ENCODE measurements at regions not wholly inside any gene's neighbourhood (a gene's known extent, or its start where the extent isn't known, plus 50 kb on each side); places are given as distances from the start of the nearest gene placed in this dataset.
A peak's percentile ranks its signal among the peaks of the same experiment; 100 is the strongest.
"Not testable (repeated sequence)": the region's sequence is repeated elsewhere in the genome, so short reads cannot be mapped to it uniquely, and the experiment has no call there.

DNA sequence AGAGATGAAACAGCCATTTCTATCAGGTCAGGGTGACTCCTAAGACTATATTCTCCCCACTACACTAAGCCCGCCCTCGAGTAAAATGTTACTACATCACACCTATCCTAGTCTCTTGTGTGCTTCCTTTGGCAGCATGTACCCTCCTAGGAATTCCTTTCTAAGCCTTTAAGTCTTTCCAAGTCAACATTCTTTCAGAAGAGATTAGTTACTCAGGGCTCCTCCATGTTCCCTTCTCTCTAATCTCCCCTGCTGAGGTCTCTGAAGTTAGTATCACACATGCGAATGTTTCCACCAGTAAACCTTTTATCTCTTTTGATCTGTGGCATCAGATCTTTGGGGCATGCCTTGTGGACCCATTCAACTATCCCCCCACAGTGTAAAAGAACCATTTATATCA lies 873.7 kb upstream of the FAT3 start:
- DNase-seq (ENCODE audit: low spot score): peak; percentile 2

DNA sequence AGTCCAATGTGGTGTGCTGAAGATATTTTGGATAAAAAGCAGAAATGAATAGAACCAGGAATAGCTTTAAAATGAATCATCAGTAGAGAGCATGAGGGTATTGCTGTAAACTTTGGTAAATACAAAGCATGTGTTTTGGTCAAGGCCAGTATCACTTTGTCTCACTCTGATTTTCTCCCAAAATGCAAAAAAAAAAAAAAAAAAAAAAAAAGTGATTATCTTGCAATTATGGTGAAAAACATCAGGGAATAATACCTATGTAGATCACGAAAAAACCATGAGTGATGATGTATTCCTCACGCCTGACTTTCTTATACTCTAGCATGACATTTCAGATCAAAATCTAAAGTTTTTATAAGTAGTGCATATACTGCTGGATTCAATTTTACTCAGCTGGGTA lies 897.9 kb upstream of the FAT3 start:
- no peak for DNase-seq (ENCODE audit: low spot score)

DNA sequence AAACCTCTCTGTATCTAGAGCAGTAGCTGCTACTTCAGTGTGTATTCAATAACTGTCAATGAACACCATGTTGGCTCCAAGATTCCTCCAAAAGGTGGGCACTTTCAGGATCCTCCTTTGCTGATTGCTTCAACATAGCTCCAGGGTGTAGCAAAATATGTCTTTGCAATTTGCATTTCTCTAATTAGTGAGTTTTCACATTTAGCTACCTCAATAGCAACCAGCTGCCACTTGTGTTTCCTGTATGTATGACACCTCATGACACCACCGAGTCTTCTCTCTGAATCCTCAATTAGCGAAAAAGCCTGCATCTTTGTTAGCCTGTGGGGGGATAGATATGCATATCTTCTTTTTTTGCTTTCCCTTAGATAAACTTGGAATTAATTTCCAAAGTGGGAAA lies 898.3 kb upstream of the FAT3 start:
- DNase-seq (ENCODE audit: low spot score): no peak

DNA sequence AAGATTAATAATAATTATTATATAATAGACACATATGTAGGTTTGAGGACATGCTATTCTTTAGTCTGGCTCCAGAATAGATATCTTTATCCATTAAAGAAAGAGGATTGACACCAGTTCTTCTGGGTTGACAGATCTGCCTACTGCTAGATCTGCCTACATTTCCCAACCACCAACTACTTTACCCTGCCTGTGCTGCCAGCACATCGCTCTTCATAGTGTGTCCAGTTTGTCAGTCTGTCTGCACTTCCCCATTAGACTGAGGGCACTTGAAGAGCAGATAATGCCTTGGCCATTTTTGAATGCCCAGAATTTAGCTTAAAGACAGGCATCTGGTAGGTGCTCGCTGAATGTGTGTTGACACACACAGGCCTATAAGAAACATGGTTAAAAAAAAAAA lies 910.1 kb upstream of the FAT3 start:
- no peak for DNase-seq (ENCODE audit: low spot score)

DNA sequence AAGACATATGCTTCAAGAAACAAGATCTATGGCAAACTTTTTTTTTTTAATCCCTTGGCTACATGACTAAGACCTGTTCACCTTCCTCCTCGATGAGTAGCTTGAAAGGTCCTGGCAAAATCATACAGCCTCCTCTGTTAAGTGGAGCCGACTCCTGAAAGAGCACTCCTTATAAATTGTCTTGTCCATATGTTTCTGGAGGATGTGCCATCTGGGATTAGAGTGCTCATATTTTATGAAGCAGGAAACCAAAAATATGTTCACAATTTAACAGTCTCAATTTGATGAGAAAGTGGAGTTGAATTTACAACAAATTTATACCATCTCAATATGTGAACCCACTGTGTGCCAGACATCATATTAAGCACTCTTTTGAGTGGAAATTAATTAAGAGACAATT lies 912.1 kb upstream of the FAT3 start:
- DNase-seq (ENCODE audit: low spot score): no peak

DNA sequence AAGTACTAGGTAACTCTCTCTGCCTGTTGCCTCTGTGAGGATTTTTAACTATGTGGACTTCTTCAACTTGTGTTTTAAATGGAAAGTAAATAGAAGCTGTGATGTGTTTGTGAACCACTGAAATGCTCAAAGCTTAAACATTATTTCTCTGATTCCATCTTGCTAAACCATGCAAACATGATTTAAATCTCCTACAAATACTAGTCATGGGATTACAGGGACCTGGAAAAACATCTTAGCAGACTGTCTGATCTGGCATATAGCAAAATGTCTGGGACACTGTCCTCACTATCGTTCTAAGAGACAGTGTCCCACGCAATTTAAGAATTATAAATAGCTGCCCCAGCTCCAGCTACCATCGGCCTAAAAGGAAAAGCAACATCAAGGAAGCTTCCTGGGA lies 914.5 kb upstream of the FAT3 start:
- no peak for DNase-seq (ENCODE audit: low spot score)

DNA sequence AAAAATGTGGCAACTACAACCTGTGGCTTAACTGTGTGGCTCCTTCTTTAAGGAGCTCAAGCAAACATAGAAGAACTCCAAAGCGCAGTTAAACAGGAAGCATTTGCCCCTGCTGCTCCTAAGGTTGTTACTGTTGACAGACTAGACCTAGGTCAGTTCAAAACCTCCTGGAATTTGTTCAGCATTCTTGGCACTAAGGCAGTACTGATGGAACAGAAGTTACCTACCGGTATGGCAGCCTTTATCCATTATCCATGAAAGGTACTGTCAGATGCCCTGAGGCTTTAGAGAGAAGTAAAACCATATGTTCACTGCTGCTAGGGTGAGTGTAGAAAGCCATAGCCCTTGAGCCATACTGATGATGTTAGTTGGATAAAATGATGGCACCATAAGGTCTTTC lies 916.5 kb upstream of the FAT3 start:
- DNase-seq (ENCODE audit: low spot score): no peak

DNA sequence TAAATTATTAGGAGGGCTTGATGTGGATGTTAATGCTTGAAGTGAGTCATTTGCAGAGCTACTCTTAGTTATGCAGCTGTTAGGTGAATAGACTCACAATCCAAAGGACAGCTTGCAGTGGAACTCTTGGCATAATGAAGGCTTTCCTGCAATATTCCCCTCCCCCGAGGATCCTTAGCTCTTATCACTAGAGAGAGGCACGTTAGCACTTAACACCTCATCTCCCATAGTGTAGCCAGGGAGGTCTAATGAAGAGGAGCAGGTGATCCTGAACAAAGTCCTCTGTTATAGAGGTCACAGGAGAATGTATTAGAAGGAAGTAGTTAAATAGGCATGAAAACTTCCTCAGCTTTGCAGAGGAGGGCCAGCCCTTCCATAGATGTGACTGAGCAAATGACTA lies 919.2 kb upstream of the FAT3 start:
- no peak for DNase-seq (ENCODE audit: low spot score)

DNA sequence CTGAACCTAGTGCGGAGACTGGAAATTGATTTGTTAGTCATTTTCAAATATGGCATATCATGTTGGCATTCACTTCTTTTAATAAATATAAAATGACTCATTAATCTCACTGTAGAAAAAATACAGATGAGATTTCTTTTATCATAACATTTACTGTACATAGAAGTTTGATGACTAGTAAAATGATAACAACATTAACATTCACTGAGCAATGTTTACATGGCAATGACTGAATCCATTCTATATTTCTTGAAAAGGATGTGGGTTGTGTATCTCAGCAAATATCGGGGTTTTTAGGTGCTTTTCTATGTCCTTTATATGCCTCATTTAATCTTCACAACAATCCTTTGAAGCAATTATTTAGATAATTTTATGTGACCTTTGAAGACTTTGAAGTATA lies 920.9 kb upstream of the FAT3 start:
- no peak for DNase-seq (ENCODE audit: low spot score)

DNA sequence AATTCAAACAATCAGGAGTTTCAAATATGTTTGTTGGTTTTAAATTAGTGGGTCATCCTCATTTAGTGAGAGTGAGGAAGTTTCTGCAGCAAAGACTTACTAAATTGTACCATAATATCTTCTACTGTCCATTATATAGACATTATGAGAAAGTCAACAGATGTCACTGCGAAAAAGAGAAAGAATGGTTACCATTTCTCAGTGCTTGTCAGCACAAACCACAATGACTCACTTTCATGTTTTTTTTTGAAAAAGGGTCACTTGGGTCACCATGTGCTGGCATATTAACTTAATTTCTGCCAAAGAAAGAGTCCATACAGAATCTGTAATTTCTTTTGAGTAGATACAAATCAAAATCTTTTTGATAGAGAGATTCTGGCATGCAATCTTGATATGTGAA lies 924.6 kb upstream of the FAT3 start:
- no peak for DNase-seq (ENCODE audit: low spot score)

DNA sequence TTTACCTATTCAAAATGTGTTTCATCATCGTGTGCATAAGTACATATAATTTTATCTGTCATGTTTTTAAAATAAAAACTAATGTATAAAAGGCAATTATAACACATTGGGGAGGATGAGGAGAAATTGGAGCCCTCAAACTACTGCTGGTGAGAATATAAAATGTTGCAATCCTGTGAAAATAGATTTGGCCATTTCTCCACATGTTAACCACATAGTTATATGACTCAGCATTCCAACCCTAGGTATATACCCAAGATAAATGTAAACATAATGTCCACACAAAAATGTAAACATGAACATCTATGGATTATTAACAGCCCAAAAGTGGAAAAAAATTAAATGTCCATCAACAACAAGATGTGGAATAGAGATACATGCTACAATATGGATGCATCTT lies 928.0 kb upstream of the FAT3 start:
- no peak for DNase-seq (ENCODE audit: low spot score)

DNA sequence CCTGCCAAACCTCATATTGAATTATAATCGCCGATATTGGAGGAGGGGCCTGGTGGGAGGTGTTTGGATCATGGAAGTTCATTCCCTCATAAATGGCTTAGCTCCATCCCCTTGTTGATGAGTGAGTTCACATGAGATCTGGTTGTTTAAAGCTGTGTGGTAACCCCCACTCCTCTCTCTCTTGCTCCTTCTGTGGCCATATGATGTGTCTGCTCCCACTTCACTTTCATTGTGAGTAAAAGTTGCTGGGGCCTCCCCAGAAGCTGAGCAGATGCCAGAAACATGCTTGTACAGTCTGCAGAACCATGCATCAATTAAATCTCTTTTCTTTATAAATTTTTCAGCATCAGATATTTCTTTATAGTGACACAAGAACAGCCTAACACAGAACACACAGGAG lies 929.0 kb upstream of the FAT3 start:
- no peak for DNase-seq (ENCODE audit: low spot score)

DNA sequence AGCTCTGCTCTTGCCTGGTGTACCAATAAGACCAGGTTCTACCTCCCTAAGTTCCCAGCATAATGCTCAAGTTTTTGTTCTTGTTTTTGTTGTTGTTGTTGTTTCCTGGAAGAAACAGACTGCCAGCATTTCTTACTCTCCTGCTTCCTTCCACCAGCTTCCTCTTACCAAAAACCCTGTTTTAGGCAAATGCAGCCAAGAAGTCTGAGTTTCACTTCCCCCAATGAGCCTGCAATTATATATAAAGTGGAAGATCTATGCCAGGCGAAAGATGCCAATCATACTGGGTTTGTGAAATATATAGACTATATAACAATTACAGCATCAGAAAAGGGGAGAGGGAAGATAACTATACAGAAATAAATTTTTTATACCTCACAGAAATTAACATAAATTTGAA lies 931.5 kb upstream of the FAT3 start:
- no peak for DNase-seq (ENCODE audit: low spot score)

DNA sequence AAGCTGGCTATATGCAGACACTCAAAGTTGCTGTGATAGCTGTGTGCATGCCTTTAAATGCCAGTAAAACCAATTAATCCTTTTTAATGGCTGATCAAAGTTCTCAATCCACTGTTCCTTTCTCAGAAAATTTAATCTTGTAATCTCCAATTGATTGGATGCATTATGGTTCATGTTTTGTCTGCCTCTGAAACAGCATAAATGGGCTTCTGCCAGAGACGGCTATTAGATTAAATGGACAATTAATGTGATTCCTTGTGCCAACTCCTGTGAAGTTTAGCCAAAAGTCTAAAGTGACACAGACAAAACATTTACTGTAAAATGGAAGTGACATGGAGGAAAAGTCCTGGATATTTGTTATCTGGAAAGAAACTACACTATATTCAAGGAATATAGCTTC lies 952.5 kb upstream of the FAT3 start:
- DNase-seq (ENCODE audit: low spot score): no peak

DNA sequence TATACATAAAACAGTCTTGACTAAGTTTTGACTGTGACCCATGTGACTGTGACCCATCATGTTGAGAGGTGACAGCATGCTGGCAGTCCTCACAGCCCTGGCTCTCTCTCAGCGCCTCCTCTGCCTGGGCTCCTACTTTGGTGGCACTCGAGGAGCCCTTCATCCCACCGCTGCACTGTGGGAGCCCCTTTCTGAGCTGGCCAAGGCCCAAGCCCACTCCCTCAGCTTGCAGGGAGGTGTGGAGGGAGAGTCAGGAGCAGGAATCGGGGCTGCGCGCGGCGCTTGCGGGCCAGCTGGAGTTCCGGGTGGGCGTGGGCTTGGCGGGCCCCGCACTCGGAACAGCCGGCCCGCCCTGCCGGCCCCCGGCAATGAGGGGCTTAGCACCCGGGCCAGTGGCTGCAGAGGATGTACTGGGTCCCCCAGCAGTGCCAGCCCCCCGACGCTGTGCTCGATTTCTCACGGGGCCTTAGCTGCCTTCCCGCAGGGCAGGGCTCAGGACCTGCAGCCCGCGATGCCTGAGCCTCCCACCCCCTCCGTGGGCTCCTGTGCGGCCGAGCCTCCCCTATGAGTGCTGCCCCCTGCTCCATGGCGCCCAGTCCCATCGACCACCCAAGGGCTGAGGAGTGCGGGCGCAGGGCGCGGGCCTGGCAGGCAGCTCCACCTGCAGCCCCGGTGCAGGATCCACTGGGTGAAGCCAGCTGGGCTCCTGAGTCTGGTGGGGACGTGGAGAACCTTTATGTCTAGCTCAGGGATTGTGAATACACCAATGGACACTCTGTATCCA lies 955.9 kb upstream of the FAT3 start:
- not testable (repeated sequence) for DNase-seq (ENCODE audit: low spot score)

DNA sequence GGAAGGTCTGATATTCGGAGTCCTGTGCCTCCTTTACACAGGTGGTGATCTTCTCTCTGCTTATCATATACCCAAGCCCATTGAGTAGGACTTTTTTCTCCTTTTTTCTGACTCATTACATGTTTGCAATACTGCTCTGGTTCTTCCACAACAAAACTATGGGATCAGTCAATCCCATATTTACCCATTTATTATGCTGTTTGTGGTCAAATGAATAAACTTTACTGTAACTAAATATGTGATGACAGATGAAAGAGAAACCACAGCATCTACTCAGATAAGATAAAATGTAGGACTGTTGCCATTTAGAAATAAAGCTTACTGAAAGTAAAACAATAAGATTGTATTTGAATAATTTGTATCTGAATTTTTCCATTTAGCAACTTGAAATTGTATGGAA lies 958.7 kb upstream of the FAT3 start:
- peak; percentile 17 for DNase-seq (ENCODE audit: low spot score)

DNA sequence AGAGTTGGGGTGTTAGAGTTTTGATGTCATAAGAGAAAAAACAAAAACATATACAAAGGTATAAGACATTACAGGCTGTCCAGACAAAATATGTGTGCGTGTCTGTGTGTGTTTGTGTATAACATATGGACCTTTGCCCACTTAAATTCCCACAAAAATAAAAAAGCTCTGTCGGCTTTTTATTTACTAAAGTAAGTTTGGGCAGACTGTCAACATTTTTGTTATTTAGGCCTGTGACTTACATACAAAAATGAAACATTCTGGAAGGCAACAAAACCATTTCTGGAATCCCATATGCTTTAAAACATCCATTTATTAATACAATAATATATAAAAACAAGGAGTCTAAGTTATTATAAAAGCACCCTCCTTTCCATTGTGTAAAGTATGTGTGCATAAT lies 960.1 kb upstream of the FAT3 start:
- DNase-seq (ENCODE audit: low spot score): peak; percentile 3

DNA sequence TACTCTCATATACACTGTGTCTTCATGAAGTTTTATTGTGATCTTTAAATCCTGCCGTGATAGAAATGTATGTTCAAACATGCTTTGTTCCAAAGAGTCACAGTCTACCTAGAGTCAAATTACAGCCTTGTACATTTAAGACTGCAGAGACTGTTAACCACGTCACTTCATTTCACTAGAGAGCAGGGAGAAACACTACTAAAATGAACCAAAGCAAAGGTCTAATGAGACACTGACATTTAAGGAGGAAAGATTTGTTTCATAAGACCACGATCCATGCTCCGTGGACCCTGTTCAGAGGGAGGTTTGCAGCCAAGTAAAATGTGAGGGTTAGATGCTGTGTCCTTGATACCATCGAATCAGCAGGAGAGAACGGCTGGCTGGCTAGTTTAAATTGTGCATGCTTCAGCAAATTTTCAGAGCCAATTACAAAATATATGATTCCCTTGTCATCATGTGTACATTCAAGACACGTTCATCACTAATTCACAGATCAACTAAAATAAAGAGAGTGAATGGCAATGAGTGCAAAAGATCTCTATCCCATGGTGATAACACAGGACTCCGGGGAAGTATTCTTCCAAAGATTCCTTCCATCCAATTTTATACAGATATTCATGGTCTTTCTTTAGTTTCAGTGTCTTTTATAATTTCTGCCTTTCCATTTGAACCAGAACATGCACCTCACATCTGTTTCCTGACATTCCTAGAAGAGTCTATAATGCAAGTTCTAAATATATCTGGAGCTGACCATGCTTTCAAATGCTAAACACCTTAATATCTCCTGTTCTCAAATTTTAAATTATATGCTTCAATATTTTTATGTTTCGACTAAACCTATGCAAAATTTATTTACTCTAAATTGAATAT lies 960.9 kb upstream of the FAT3 start:
- peak; percentile 3 for DNase-seq (ENCODE audit: low spot score)

DNA sequence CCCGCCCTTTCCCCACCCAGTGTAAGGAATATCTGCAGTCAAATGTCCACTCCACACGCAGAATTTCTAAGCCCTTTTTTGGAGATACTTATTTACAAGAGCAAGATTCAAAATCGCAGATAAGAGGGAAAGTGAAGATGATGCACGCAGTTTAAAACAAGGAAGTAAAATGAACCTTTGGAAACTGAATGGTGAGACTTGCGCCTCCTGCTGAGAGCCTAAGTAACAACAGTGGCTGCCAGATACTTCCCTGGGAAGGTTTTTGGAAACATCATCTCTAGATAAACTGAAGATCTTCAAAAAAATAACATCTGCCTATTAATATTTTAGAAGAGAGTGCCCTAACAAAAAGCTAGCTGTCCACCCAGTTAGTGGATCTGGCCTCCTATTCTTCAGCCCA lies 963.1 kb upstream of the FAT3 start:
- DNase-seq (ENCODE audit: low spot score): no peak

DNA sequence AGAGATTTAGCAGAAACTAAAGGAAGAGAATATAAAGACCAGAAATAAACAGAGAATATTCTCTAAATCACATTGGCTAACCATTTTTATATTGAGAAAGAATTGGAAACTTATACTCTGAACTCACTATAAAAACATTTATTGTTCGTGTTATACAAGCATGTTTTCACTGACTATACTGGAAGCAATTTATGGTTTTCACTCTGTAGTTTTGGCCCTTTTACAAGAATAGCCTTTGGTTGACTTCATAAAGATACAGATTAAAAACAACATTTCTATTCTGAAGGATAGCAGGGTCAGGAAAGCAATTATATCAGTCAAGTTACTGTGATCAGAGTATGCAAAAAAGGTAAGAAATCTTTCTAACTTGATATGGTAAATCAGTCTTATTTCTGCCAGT lies 965.7 kb upstream of the FAT3 start:
- DNase-seq (ENCODE audit: low spot score): peak; percentile 34

DNA sequence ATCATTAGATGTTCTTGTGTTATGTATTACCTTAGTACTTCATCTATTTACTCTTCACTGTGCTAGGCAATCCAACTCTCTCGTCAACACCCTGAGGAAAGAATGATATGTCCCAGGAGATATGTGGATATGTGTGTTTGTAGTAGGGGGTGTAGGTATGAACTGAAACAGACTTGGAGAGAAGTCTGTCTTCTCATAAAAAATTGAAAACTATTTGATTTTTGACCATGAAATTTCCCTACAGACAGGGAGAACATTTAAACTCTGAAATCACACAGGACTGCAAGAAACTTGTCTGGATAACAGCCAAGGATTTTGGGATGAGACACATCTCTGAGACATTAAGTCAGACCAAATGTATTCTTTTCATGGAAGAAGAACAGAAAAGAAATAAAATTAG lies 967.0 kb upstream of the FAT3 start:
- DNase-seq (ENCODE audit: low spot score): peak; percentile 81

DNA sequence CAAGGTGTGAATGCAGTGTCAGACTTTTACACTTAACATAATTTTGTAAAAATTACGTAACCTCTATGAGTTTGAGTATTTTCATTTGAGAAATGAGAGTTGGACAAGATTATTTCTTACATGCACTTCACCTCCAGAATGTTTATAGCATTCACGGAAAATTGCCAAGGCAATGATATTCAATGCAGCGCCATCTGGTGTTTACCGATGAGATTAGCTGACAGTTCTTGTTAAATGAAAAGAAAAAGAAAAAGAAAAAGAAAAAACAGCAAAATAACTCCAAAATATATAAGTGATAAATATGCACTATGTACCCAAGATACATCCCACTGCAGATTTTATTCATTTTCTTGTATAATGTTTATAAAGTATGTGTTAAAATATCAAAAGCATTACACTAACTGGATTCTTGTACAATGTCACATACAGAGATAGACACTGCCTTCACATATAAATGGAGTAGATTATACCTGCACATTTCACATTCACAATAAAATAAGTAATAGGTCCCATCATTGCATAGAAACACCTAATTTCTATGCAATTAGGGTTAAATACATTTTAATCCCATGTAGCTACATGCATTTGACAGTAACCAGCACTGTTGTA lies 976.3 kb upstream of the FAT3 start:
- DNase-seq (ENCODE audit: low spot score): peak; percentile 39
